Neural cell (in vitro differentiated cells): ENCODE measurements at regions not wholly inside any gene's neighbourhood (a gene's known extent, or its start where the extent isn't known, plus 50 kb on each side); places are given as distances from the start of the nearest gene placed in this dataset.

Experiments
- H2AFZ ChIP-seq: fragments of 200-600, 300-800 bp; sonication (generic), shearing (Covaris generic); 2 replicates; pipeline ENCODE4 v1.6.0; 2014; ENCODE audit warnings: low read depth, mild to moderate bottlenecking, antibody characterized with exemption, low read length, moderate library complexity
- H3F3A ChIP-seq: fragments of 200-600 bp; shearing (Covaris generic); 2 replicates; pipeline ENCODE4 v1.6.1; 2016; ENCODE audit warnings: mild to moderate bottlenecking, moderate library complexity, mixed read lengths, antibody characterized with exemption, low read length; ENCODE audit not compliant: insufficient read depth, poor library complexity, severe bottlenecking
- H3K27ac ChIP-seq: fragments of 200-600, 300-800 bp; sonication (generic), shearing (Covaris generic); 2 replicates; pipeline ENCODE4 v1.5.1; 2014; ENCODE audit warnings: mild to moderate bottlenecking, low read length, moderate library complexity
- H3K27me3 ChIP-seq: fragments of 300-800, 200-600 bp; sonication (generic), shearing (Covaris generic); 2 replicates; pipeline ENCODE4 v1.6.0; 2014; ENCODE audit warnings: mild to moderate bottlenecking, low read depth, low read length, moderate library complexity; ENCODE audit not compliant: insufficient read depth
- H3K36me3 ChIP-seq: fragments of 300-800, 200-600 bp; sonication (generic), shearing (Covaris generic); 2 replicates; pipeline ENCODE4 v1.5.1; 2014; ENCODE audit warnings: mild to moderate bottlenecking, antibody characterized with exemption, low read length, moderate library complexity; ENCODE audit not compliant: insufficient read depth
- H3K4me2 ChIP-seq: fragments of 300-800, 200-600 bp; sonication (generic), shearing (Covaris generic); 2 replicates; pipeline ENCODE4 v1.6.0; 2014; ENCODE audit warnings: mild to moderate bottlenecking, low read length
- H3K4me3 ChIP-seq: fragments of 300-800, 200-600 bp; sonication (generic), shearing (Covaris generic); 2 replicates; pipeline ENCODE4 v1.5.1; 2014; ENCODE audit warnings: mild to moderate bottlenecking, low read length, moderate library complexity
- H3K79me2 ChIP-seq: fragments of 200-600 bp; shearing (Covaris generic); replicated peaks from 2 replicates; pipeline ENCODE4 v1.6.0; 2014; ENCODE audit warnings: mild to moderate bottlenecking, low read length, moderate library complexity; ENCODE audit not compliant: insufficient read depth
- H3K9ac ChIP-seq: fragments of 300-800, 200-600 bp; sonication (generic), shearing (Covaris generic); 2 replicates; pipeline ENCODE4 v1.6.1; 2016; ENCODE audit warnings: mild to moderate bottlenecking, low read length, mixed read lengths
- H3K9me2 ChIP-seq: fragments of 200-600 bp; shearing (Covaris generic); 2 replicates; pipeline ENCODE4 v1.6.1; 2016; ENCODE audit warnings: mild to moderate bottlenecking, low read length, mixed read lengths; ENCODE audit not compliant: insufficient read depth
- H3K9me3 ChIP-seq: fragments of 200-600, 300-800 bp; sonication (generic), shearing (Covaris generic); 2 replicates; pipeline ENCODE4 v1.6.1; 2016; ENCODE audit warnings: mild to moderate bottlenecking, mixed run types, low read length, moderate library complexity, mixed read lengths
- H4K20me1 ChIP-seq: fragments of 200-600 bp; shearing (Covaris generic); 2 replicates; pipeline ENCODE4 v1.6.1; 2016; ENCODE audit warnings: mild to moderate bottlenecking, mixed run types; ENCODE audit not compliant: insufficient read depth
- CTCF ChIP-seq: fragments of 450-650 bp; IDR thresholded peaks from 2 replicates; pipeline ENCODE4 v1.5.1; 2014; ENCODE audit warnings: antibody characterized with exemption, mild to moderate bottlenecking, moderate library complexity; ENCODE audit not compliant: poor library complexity, severe bottlenecking
- EP300 ChIP-seq: fragments of 450-650 bp; conservative IDR thresholded peaks from 2 replicates; pipeline ENCODE4 v1.6.1; 2014; ENCODE audit warnings: antibody characterized with exemption, mild to moderate bottlenecking, moderate library complexity; ENCODE audit not compliant: poor library complexity, severe bottlenecking
- EZH2 ChIP-seq: fragments of 200-600, 300-800 bp; shearing (Covaris generic), sonication (generic); IDR thresholded peaks from 2 replicates; pipeline ENCODE4 v1.6.1; 2014; ENCODE audit warnings: antibody characterized with exemption, low read length, borderline replicate concordance, mild to moderate bottlenecking; ENCODE audit not compliant: insufficient read depth, poor library complexity, severe bottlenecking
- MXI1 ChIP-seq: fragments of 450-650 bp; conservative IDR thresholded peaks from 2 replicates; pipeline ENCODE4 v1.6.1; 2014; ENCODE audit warnings: antibody characterized with exemption, mild to moderate bottlenecking; ENCODE audit not compliant: poor library complexity, severe bottlenecking
- POLR2AphosphoS5 ChIP-seq: IDR thresholded peaks from 2 replicates; pipeline ENCODE4 v1.6.1; 2012
- RAD21 ChIP-seq: fragments of 450-650 bp; conservative IDR thresholded peaks from 2 replicates; pipeline ENCODE4 v1.6.1; 2014; ENCODE audit warnings: antibody characterized with exemption, mild to moderate bottlenecking, moderate library complexity
- SMC3 ChIP-seq: fragments of 450-650 bp; conservative IDR thresholded peaks from 2 replicates; pipeline ENCODE4 v1.6.1; 2014; ENCODE audit warnings: antibody characterized with exemption, mild to moderate bottlenecking, moderate library complexity; ENCODE audit not compliant: poor library complexity
- TAF1 ChIP-seq: IDR thresholded peaks from 2 replicates; pipeline ENCODE4 v1.6.1; 2012; ENCODE audit warnings: low read depth
- TF ChIP-seq, protein P1 (sequence below): IDR thresholded peaks from 2 replicates; pipeline ENCODE4 v1.6.1; 2012; ENCODE audit warnings: borderline replicate concordance

DNA sequence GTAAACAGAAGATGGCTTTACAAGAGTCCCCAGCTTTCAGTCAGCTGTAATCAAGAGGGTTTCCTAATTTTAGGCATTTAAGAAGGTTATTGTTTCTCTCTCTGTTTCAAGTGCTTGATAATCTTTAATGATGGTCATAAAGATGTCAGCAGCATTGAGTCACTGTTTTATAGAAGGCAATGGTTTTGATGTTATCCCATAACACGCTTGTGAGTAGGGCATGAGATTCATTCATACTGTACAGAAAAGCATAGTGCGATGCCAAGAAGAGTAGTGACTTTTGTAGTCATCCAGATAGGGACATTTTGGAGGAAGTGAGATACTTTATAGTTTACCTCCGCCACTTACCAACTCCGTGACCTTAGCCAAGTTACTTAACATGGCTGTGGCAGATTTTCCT lies 364.2 kb upstream of the SLC10A2 start:
- Histone ChIP-seq H3K79me2 (no peaks in the 10 kb centered on the region), H3K27me3 (no peaks in the 10 kb centered on the region), H3F3A (no peaks in the 10 kb centered on the region), H2AFZ (no peak overlapping the region), H3K9ac (no peak overlapping the region), H3K4me2 (no peak overlapping the region), H3K9me2 (no peaks in the 10 kb centered on the region), H3K27ac (no peak overlapping the region), H3K36me3 (no peaks in the 10 kb centered on the region), H3K9me3 (no peaks in the 10 kb centered on the region), H4K20me1 (no peaks in the 10 kb centered on the region), H3K4me3 (no peak overlapping the region)
- TF ChIP-seq POLR2AphosphoS5 (no peak), CTCF (no peak)

GRCh38 chr13:103410002-103410401 lies 343.8 kb upstream of the SLC10A2 start:
- Histone ChIP-seq H3K9me2 (no peaks in the 10 kb centered on the region), H3K9ac (no peak overlapping the region), H3K27ac (no peak overlapping the region), H3F3A (no peaks in the 10 kb centered on the region), H3K36me3 (no peaks in the 10 kb centered on the region), H3K9me3 (no peaks in the 10 kb centered on the region), H2AFZ (no peak overlapping the region), H3K79me2 (no peaks in the 10 kb centered on the region), H3K4me3 (no peak overlapping the region), H3K27me3 (no peaks in the 10 kb centered on the region), H4K20me1 (no peaks in the 10 kb centered on the region), H3K4me2 (no peak overlapping the region)
- TF ChIP-seq CTCF = no peak
- TF ChIP-seq, protein P1, sequence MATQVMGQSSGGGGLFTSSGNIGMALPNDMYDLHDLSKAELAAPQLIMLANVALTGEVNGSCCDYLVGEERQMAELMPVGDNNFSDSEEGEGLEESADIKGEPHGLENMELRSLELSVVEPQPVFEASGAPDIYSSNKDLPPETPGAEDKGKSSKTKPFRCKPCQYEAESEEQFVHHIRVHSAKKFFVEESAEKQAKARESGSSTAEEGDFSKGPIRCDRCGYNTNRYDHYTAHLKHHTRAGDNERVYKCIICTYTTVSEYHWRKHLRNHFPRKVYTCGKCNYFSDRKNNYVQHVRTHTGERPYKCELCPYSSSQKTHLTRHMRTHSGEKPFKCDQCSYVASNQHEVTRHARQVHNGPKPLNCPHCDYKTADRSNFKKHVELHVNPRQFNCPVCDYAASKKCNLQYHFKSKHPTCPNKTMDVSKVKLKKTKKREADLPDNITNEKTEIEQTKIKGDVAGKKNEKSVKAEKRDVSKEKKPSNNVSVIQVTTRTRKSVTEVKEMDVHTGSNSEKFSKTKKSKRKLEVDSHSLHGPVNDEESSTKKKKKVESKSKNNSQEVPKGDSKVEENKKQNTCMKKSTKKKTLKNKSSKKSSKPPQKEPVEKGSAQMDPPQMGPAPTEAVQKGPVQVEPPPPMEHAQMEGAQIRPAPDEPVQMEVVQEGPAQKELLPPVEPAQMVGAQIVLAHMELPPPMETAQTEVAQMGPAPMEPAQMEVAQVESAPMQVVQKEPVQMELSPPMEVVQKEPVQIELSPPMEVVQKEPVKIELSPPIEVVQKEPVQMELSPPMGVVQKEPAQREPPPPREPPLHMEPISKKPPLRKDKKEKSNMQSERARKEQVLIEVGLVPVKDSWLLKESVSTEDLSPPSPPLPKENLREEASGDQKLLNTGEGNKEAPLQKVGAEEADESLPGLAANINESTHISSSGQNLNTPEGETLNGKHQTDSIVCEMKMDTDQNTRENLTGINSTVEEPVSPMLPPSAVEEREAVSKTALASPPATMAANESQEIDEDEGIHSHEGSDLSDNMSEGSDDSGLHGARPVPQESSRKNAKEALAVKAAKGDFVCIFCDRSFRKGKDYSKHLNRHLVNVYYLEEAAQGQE = no peak
- no peak for TF ChIP-seq POLR2AphosphoS5
- TF ChIP-seq SMC3 = no peak
- TF ChIP-seq TAF1 = no peak
- TF ChIP-seq EP300 = no peak
- no peak for TF ChIP-seq EZH2
- no peak for TF ChIP-seq RAD21
- no peak for TF ChIP-seq MXI1
